ENCODE measurements at regions not wholly inside any gene's neighbourhood (a gene's known extent, or its start where the extent isn't known, plus 50 kb on each side); places are given as distances from the start of the nearest gene placed in this dataset.

- DNase-seq = no peak
Measured at GRCh38 chr16:35737076-35737475, 2277.7 kb downstream of the TP53TG3F start.

- no peak for DNase-seq
Measured at GRCh38 chr16:35741546-35741945, 2282.1 kb downstream of the TP53TG3F start.

GRCh38 chr16:35743101-35743692 lies 2283.8 kb downstream of the TP53TG3F start:
- no peak for DNase-seq

GRCh38 chr16:35744084-35744483 lies 2284.7 kb downstream of the TP53TG3F start:
- no peak for DNase-seq

GRCh38 chr16:35744726-35745125 lies 2285.3 kb downstream of the TP53TG3F start:
- no peak for DNase-seq

GRCh38 chr16:35745191-35745590 lies 2285.8 kb downstream of the TP53TG3F start:
- no peak for DNase-seq

GRCh38 chr16:35745821-35746248 lies 2286.4 kb downstream of the TP53TG3F start:
- no peak for DNase-seq

- DNase-seq = no peak
Measured at GRCh38 chr16:35746281-35746962, 2287.0 kb downstream of the TP53TG3F start.

GRCh38 chr16:35746963-35747657 lies 2287.7 kb downstream of the TP53TG3F start:
- no peak for DNase-seq

- no peak for DNase-seq
Measured at GRCh38 chr16:35747658-35748455, 2288.4 kb downstream of the TP53TG3F start.

GRCh38 chr16:35748621-35749252 lies 2289.3 kb downstream of the TP53TG3F start:
- no peak for DNase-seq

GRCh38 chr16:35749253-35750141 lies 2290.1 kb downstream of the TP53TG3F start:
- DNase-seq = no peak

- DNase-seq = no peak
Measured at GRCh38 chr16:35750157-35750689, 2290.8 kb downstream of the TP53TG3F start.

GRCh38 chr16:35750701-35751104 lies 2291.3 kb downstream of the TP53TG3F start:
- DNase-seq = no peak

- DNase-seq = no peak
Measured at GRCh38 chr16:35751191-35751941, 2292.0 kb downstream of the TP53TG3F start.

GRCh38 chr16:35752012-35752772 lies 2292.8 kb downstream of the TP53TG3F start:
- no peak for DNase-seq

GRCh38 chr16:35752773-35753558 lies 2293.6 kb downstream of the TP53TG3F start:
- DNase-seq = no peak

- no peak for DNase-seq
Measured at GRCh38 chr16:35753559-35754390, 2294.4 kb downstream of the TP53TG3F start.

All from NCI-H2171 (cell line).